Natural killer cell (primary cell): ENCODE measurements at regions not wholly inside any gene's neighbourhood (a gene's known extent, or its start where the extent isn't known, plus 50 kb on each side); places are given as distances from the start of the nearest gene placed in this dataset.

Experiments used
- ATAC-seq, 3 donors: fragments of 150-1000 bp in 2 of 3; fragments of 200-7000 bp in 1 of 3; cut with Tn5 transposase; 1 replicate in 1 of 3; 2 replicates in 2 of 3; pipeline ENCODE4 v1.10.0; 2021; ENCODE audit warnings: mild to moderate bottlenecking in 2 of 3, moderate library complexity in 2 of 3
- DNase-seq, 2 donors: peaks; one replicate each; pipeline versions ENCODE4 v3.0.0 to v3.0.0-alpha.2; 2013 to 2021; ENCODE audit warnings: mixed read lengths in 1 of 2
- H3K27ac ChIP-seq: one replicate; pipeline ENCODE4 v1.5.1; 2013; ENCODE audit warnings: mild to moderate bottlenecking, low read length
- H3K27me3 ChIP-seq: one replicate; pipeline ENCODE4 v1.6.1; 2013; ENCODE audit warnings: low read length; ENCODE audit not compliant: control insufficient read depth, insufficient read depth
- H3K36me3 ChIP-seq: one replicate; pipeline ENCODE4 v1.6.1; 2013; ENCODE audit warnings: low read length; ENCODE audit not compliant: control insufficient read depth, insufficient read depth
- H3K4me1 ChIP-seq: one replicate; pipeline ENCODE4 v1.6.1; 2013; ENCODE audit warnings: low read length; ENCODE audit not compliant: control insufficient read depth, insufficient read depth
- H3K4me3 ChIP-seq: one replicate; pipeline ENCODE4 v1.5.1; 2013; ENCODE audit warnings: low read length
- H3K9me3 ChIP-seq: one replicate; pipeline ENCODE4 v1.6.1; 2013; ENCODE audit warnings: low read length; ENCODE audit not compliant: control insufficient read depth, insufficient read depth
- H3K27ac Mint-ChIP-seq, 2 donors: one replicate each; pipeline ENCODE4 v1.8.0; 2022; ENCODE audit warnings: mild to moderate bottlenecking in 2 of 2, mixed read lengths in 2 of 2, moderate library complexity in 1 of 2
- H3K27me3 Mint-ChIP-seq, 2 donors: one replicate each; pipeline ENCODE4 v1.8.0; 2022; ENCODE audit warnings: low read depth in 2 of 2, mixed read lengths in 2 of 2
- H3K36me3 Mint-ChIP-seq: one replicate; pipeline ENCODE4 v1.8.0; 2022; ENCODE audit warnings: mixed read lengths
- H3K4me1 Mint-ChIP-seq, 2 donors: one replicate each; pipeline ENCODE4 v1.8.0; 2022; ENCODE audit warnings: mixed read lengths in 2 of 2
- H3K4me3 Mint-ChIP-seq: one replicate; pipeline ENCODE4 v1.8.0; 2022; ENCODE audit warnings: mild to moderate bottlenecking, moderate library complexity, mixed read lengths
- H3K9me3 Mint-ChIP-seq, 2 donors: one replicate each; pipeline ENCODE4 v1.8.0; 2022; ENCODE audit warnings: mixed read lengths in 2 of 2
- CTCF ChIP-seq: fragments of 200-600 bp; IDR thresholded peaks from one replicate; pipeline ENCODE4 v1.8.0; 2022; ENCODE audit warnings: antibody characterized with exemption
- WGBS: methylation state at CpG from one replicate; pipeline ENCODE4 v1.1.7; 2013; ENCODE audit warnings: missing lambda C conversion rate; ENCODE audit not compliant: insufficient coverage; 5-methylcytosine and 5-hydroxymethylcytosine counted together
- intact Hi-C: fragments of 100-400 bp; cut with micrococcal nuclease; formaldehyde crosslinking; loops from one replicate; pipeline ENCODE4 v1.14.2; 2022

GRCh38 chr6:151709329-151709728, 98.2 kb upstream of the ESR1 start:
- Mint-ChIP-seq H3K9me3 (peaks cover 4 to 5% of the 10 kb centered on the region in 2 donors), H3K27ac (no peak overlapping the region), H3K4me3 (no peak overlapping the region), H3K27me3 (no peaks in the 10 kb centered on the region), H3K4me1 (no peaks in the 10 kb centered on the region), H3K36me3 (peaks cover 10% of the 10 kb centered on the region)
- no peak for DNase-seq
- H3K27ac ChIP-seq = no peak overlapping the region
- no peak for TF ChIP-seq CTCF
- ATAC-seq = no peak
- no peak overlapping the region for H3K4me3 ChIP-seq
- H3K36me3 ChIP-seq = no peaks in the 10 kb centered on the region
- 100% methylated on average over 2 of the region's 3 CpGs for WGBS
- intact Hi-C loops = no loop called here
- no peaks in the 10 kb centered on the region for H3K9me3 ChIP-seq
- no peaks in the 10 kb centered on the region for H3K4me1 ChIP-seq
- H3K27me3 ChIP-seq = no peaks in the 10 kb centered on the region

- ATAC-seq (no peak), DNase-seq (peak in 1 of 2 donors; percentile 44)
- no peaks in the 10 kb centered on the region for H3K9me3 ChIP-seq
- H3K27ac ChIP-seq = no peak overlapping the region
- H3K4me1 ChIP-seq = no peaks in the 10 kb centered on the region
- 73% methylated on average over 5 of the region's 5 CpGs for WGBS
- Mint-ChIP-seq H3K27me3 (peaks cover 0 to 4% of the 10 kb centered on the region in 2 donors), H3K4me1 (no peaks in the 10 kb centered on the region), H3K27ac (no peak overlapping the region), H3K36me3 (peaks cover 10% of the 10 kb centered on the region), H3K4me3 (no peak overlapping the region), H3K9me3 (peaks cover 7 to 10% of the 10 kb centered on the region in 2 donors)
- no peak for TF ChIP-seq CTCF
- H3K27me3 ChIP-seq = no peaks in the 10 kb centered on the region
- no peak overlapping the region for H3K4me3 ChIP-seq
- H3K36me3 ChIP-seq = no peaks in the 10 kb centered on the region
- intact Hi-C loops = no loop called here
These were observed 91.0 kb upstream of the ESR1 start for GRCh38 chr6:151716526-151716932.

GRCh38 chr6:151719070-151719469, 88.4 kb upstream of the ESR1 start:
- peaks cover 0 to 8% of the 10 kb centered on the region in 2 donors for H3K27me3 Mint-ChIP-seq
- ATAC-seq (no peak), DNase-seq (no peak)
- 71% methylated on average over 4 of the region's 5 CpGs for WGBS
- H3K27ac Mint-ChIP-seq = no peak overlapping the region
- Histone ChIP-seq H3K4me3 (no peak overlapping the region), H3K27ac (no peak overlapping the region), H3K36me3 (no peaks in the 10 kb centered on the region), H3K4me1 (no peaks in the 10 kb centered on the region), H3K9me3 (no peaks in the 10 kb centered on the region), H3K27me3 (no peaks in the 10 kb centered on the region)
- no peaks in the 10 kb centered on the region for H3K4me1 Mint-ChIP-seq
- no peak for TF ChIP-seq CTCF
- H3K9me3 Mint-ChIP-seq = peaks cover 3 to 5% of the 10 kb centered on the region in 2 donors
- intact Hi-C loops = no loop called here
- peaks cover under 1% of the 10 kb centered on the region for H3K36me3 Mint-ChIP-seq
- H3K4me3 Mint-ChIP-seq = no peak overlapping the region

- Mint-ChIP-seq H3K27ac (no peak overlapping the region), H3K27me3 (peaks cover 0 to 8% of the 10 kb centered on the region in 2 donors), H3K4me3 (no peak overlapping the region), H3K4me1 (no peaks in the 10 kb centered on the region), H3K36me3 (no peaks in the 10 kb centered on the region), H3K9me3 (no peaks in the 10 kb centered on the region)
- no peak for DNase-seq
- TF ChIP-seq CTCF = no peak
- Histone ChIP-seq H3K27me3 (no peaks in the 10 kb centered on the region), H3K4me3 (no peak overlapping the region), H3K36me3 (no peaks in the 10 kb centered on the region), H3K27ac (no peak overlapping the region), H3K9me3 (no peaks in the 10 kb centered on the region), H3K4me1 (no peaks in the 10 kb centered on the region)
- 95% methylated on average over 3 of the region's 3 CpGs for WGBS
- intact Hi-C loops = no loop called here
- ATAC-seq = no peak
These were observed 86.3 kb upstream of the ESR1 start for GRCh38 chr6:151721146-151721545.
